Trophoblast cell (in vitro differentiated cells and primary cell): ENCODE measurements at regions not wholly inside any gene's neighbourhood (a gene's known extent, or its start where the extent isn't known, plus 50 kb on each side); places are given as distances from the start of the nearest gene placed in this dataset.

ENCODE experiments used
- DNase-seq, 2 donors: peaks; one replicate each; pipeline ENCODE4 v3.0.0-alpha.2; 2016
- H2AFZ ChIP-seq: 2 replicates; pipeline ENCODE4 v1.6.1; 2013; ENCODE audit warnings: low read length, moderate library complexity, mild to moderate bottlenecking; ENCODE audit not compliant: insufficient read depth, poor library complexity
- H2AK5ac ChIP-seq: 2 replicates; pipeline ENCODE4 v1.6.1; 2013; ENCODE audit warnings: mild to moderate bottlenecking, low read length
- H2BK120ac ChIP-seq: 2 replicates; pipeline ENCODE4 v1.6.1; 2013; ENCODE audit warnings: low read length, mild to moderate bottlenecking, moderate library complexity; ENCODE audit not compliant: insufficient read depth, poor library complexity
- H2BK12ac ChIP-seq: 2 replicates; pipeline ENCODE4 v1.6.1; 2013; ENCODE audit warnings: mild to moderate bottlenecking, low read length, moderate library complexity
- H2BK5ac ChIP-seq: 2 replicates; pipeline ENCODE4 v1.6.1; 2013; ENCODE audit warnings: low read length, low read depth, moderate library complexity, mild to moderate bottlenecking; ENCODE audit not compliant: poor library complexity
- H3K14ac ChIP-seq: 2 replicates; pipeline ENCODE4 v1.6.1; 2013; ENCODE audit warnings: mild to moderate bottlenecking, low read length
- H3K18ac ChIP-seq: 2 replicates; pipeline ENCODE4 v1.6.1; 2013; ENCODE audit warnings: mild to moderate bottlenecking, low read length
- H3K23ac ChIP-seq: 2 replicates; pipeline ENCODE4 v1.6.1; 2013; ENCODE audit warnings: low read length
- H3K27ac ChIP-seq: 2 replicates; pipeline ENCODE4 v1.5.1; 2013; ENCODE audit warnings: low read depth, mild to moderate bottlenecking, inconsistent platforms, low read length, moderate library complexity
- H3K27me3 ChIP-seq: 2 replicates; pipeline ENCODE4 v1.6.1; 2013; ENCODE audit warnings: inconsistent platforms, mild to moderate bottlenecking, low read length, moderate library complexity; ENCODE audit not compliant: insufficient read depth
- H3K36me3 ChIP-seq, 2 experiments: 1 replicate in 1 of 2; 2 replicates in 1 of 2; pipeline ENCODE4 v1.6.1; 2013; ENCODE audit warnings: low read length in 2 of 2, mild to moderate bottlenecking in 2 of 2, moderate library complexity in 1 of 2; ENCODE audit not compliant: insufficient read depth in 2 of 2, control insufficient read depth in 1 of 2
- H3K4ac ChIP-seq: 2 replicates; pipeline ENCODE4 v1.6.1; 2013; ENCODE audit warnings: low read depth, mild to moderate bottlenecking, low read length, moderate library complexity
- H3K4me1 ChIP-seq, 2 experiments: 1 replicate in 1 of 2; 2 replicates in 1 of 2; pipeline ENCODE4 v1.6.1; 2013; ENCODE audit warnings: low read length in 2 of 2, mild to moderate bottlenecking in 2 of 2, moderate library complexity in 1 of 2; ENCODE audit not compliant: insufficient read depth in 2 of 2, control insufficient read depth in 1 of 2
- H3K4me2 ChIP-seq: 2 replicates; pipeline ENCODE4 v1.6.1; 2013; ENCODE audit warnings: inconsistent platforms, mild to moderate bottlenecking, low read length, moderate library complexity
- H3K4me3 ChIP-seq: 2 replicates; pipeline ENCODE4 v1.5.1; 2013; ENCODE audit warnings: mild to moderate bottlenecking, low read depth, low read length, inconsistent platforms
- H3K79me1 ChIP-seq: one replicate; pipeline ENCODE4 v1.6.1; 2013; ENCODE audit warnings: low read length
- H3K79me2 ChIP-seq: 2 replicates; pipeline ENCODE4 v1.6.1; 2013; ENCODE audit warnings: low read length, mild to moderate bottlenecking; ENCODE audit not compliant: control insufficient read depth, insufficient read depth, poor library complexity
- H3K9ac ChIP-seq: 2 replicates; pipeline ENCODE4 v1.6.1; 2013; ENCODE audit warnings: mild to moderate bottlenecking, low read length
- H3K9me3 ChIP-seq: 2 replicates; pipeline ENCODE4 v1.6.1; 2013; ENCODE audit warnings: low read depth, mild to moderate bottlenecking, control low read depth, inconsistent platforms, low read length; ENCODE audit not compliant: insufficient read depth
- H4K12ac ChIP-seq: 2 replicates; pipeline ENCODE4 v1.6.1; 2013; ENCODE audit warnings: low read depth, mild to moderate bottlenecking, low read length, moderate library complexity
- H4K8ac ChIP-seq: 2 replicates; pipeline ENCODE4 v1.6.1; 2013; ENCODE audit warnings: low read depth, mild to moderate bottlenecking, low read length, moderate library complexity
- H4K91ac ChIP-seq: one replicate; pipeline ENCODE4 v1.6.1; 2013; ENCODE audit warnings: low read depth, mild to moderate bottlenecking, low read length, moderate library complexity
- WGBS: extraction: QIAGEN DNeasy Blood & Tissue Kit; methylation state at CpG from one replicate; pipeline ENCODE4 v1.1.7; 2013; ENCODE audit warnings: missing lambda C conversion rate; ENCODE audit not compliant: insufficient read length, insufficient coverage; ENCODE audit errors: extremely low coverage; 5-methylcytosine and 5-hydroxymethylcytosine counted together

DNA sequence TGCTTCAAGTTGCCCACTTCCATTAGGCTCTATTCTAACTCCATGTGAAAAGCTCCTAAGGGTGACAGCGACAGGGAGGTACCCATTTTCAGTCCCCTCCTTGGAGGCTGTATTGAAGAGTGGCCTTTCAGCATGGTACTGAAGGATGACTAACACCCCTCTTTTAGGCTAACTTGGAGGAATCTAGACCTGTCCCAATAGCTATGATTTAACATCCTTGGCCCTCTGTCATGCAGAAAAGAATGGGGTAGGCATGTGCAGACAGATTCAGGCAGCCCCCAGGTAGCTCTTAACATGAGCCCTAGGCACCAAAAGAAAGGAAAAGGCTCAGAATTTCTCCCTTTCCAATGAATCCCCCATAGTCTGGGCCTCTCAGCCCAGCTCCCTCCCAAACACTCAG is 89.3 kb upstream of the AMOTL1 start:
- DNase-seq: no peak
- H2AK5ac ChIP-seq: no peak overlapping the region
- no peak overlapping the region for H2BK12ac ChIP-seq
- H4K91ac ChIP-seq: no peak overlapping the region
- H4K12ac ChIP-seq: no peak overlapping the region
- no peaks in the 10 kb centered on the region for H3K9me3 ChIP-seq
- no peak overlapping the region for H3K23ac ChIP-seq
- H3K36me3 ChIP-seq: no peaks in the 10 kb centered on the region
- no peak overlapping the region for H3K4ac ChIP-seq
- H2AFZ ChIP-seq: no peak overlapping the region
- H3K9ac ChIP-seq: no peak overlapping the region
- no peak overlapping the region for H3K18ac ChIP-seq
- H3K79me2 ChIP-seq: no peaks in the 10 kb centered on the region
- H3K27ac ChIP-seq: no peak overlapping the region
- H2BK5ac ChIP-seq: no peak overlapping the region
- no peak overlapping the region for H3K14ac ChIP-seq
- no peaks in the 10 kb centered on the region for H3K27me3 ChIP-seq
- no peak overlapping the region for H3K4me3 ChIP-seq
- H4K8ac ChIP-seq: no peak overlapping the region
- H3K4me1 ChIP-seq: peaks cover 4 to 5% of the 10 kb centered on the region in 2 experiments
- H3K4me2 ChIP-seq: no peak overlapping the region
- H3K79me1 ChIP-seq: no peaks in the 10 kb centered on the region
- H2BK120ac ChIP-seq: no peak overlapping the region
- WGBS: no CpG with 5 or more reads among the region's 1 CpG

DNA sequence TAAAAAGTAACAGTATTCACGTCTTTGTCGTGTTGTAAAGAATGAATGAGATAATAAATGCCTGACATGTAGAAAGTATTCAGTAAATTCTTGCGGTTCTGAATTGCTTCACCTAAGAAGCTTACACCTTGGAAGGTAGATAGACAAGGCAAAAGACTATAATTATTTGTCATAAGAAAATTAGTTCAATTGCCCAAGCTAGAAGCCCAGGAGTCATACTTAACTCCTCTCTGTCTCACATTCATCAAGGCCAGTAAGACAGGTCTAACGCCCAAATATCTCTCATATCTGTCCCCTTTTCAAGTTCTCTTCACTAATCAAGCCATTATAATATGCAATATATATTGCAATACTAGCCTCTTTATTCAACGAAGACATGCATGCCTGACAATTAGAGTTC is 87.7 kb upstream of the AMOTL1 start:
- no peak overlapping the region for H2BK12ac ChIP-seq
- no peak overlapping the region for H3K23ac ChIP-seq
- H4K12ac ChIP-seq: no peak overlapping the region
- H3K18ac ChIP-seq: no peak overlapping the region
- H3K27me3 ChIP-seq: no peaks in the 10 kb centered on the region
- peaks cover 4 to 5% of the 10 kb centered on the region in 2 experiments for H3K4me1 ChIP-seq
- no peak overlapping the region for H2AFZ ChIP-seq
- H3K36me3 ChIP-seq: no peaks in the 10 kb centered on the region
- H4K91ac ChIP-seq: no peak overlapping the region
- H3K27ac ChIP-seq: no peak overlapping the region
- H3K14ac ChIP-seq: no peak overlapping the region
- H3K79me2 ChIP-seq: no peaks in the 10 kb centered on the region
- no peak overlapping the region for H3K4me3 ChIP-seq
- no peaks in the 10 kb centered on the region for H3K79me1 ChIP-seq
- no peaks in the 10 kb centered on the region for H3K9me3 ChIP-seq
- no peak overlapping the region for H3K4ac ChIP-seq
- peak; percentile 55 to 94 for DNase-seq
- no peak overlapping the region for H2BK120ac ChIP-seq
- no peak overlapping the region for H2BK5ac ChIP-seq
- WGBS: 100% methylated on average over 2 of the region's 5 CpGs
- no peak overlapping the region for H3K4me2 ChIP-seq
- H2AK5ac ChIP-seq: no peak overlapping the region
- H4K8ac ChIP-seq: no peak overlapping the region
- no peak overlapping the region for H3K9ac ChIP-seq

DNA sequence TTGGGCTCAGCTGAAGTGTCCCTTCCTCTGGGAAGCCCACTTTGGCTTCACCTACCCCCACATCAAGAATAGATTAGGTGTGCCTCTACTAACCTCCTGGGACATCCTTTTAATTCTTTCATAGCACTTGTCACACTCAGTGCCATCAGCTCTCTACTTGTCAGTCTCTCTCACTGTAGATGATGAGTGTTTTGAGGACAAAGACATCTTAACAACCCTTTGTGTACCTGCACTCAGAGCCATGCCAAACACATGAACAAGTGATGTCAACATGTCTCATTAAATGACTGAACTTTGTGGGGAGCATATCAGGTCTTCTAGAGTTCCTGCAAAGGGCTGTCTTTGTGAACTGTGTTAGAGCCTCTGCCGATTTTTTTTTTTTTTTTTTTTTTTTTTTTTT is 87.0 kb upstream of the AMOTL1 start:
- no peak overlapping the region for H2BK12ac ChIP-seq
- no peaks in the 10 kb centered on the region for H3K9me3 ChIP-seq
- no peak overlapping the region for H2AK5ac ChIP-seq
- no peak overlapping the region for H3K4ac ChIP-seq
- no peak overlapping the region for H2AFZ ChIP-seq
- H3K36me3 ChIP-seq: no peaks in the 10 kb centered on the region
- H3K27ac ChIP-seq: no peak overlapping the region
- H3K9ac ChIP-seq: no peak overlapping the region
- no peak overlapping the region for H4K91ac ChIP-seq
- no peak overlapping the region for H4K8ac ChIP-seq
- no peaks in the 10 kb centered on the region for H3K27me3 ChIP-seq
- H3K4me1 ChIP-seq: peaks cover 4 to 5% of the 10 kb centered on the region in 2 experiments
- H3K14ac ChIP-seq: no peak overlapping the region
- H4K12ac ChIP-seq: no peak overlapping the region
- no peak overlapping the region for H3K18ac ChIP-seq
- H3K79me1 ChIP-seq: no peaks in the 10 kb centered on the region
- no peak for DNase-seq
- no peak overlapping the region for H3K4me3 ChIP-seq
- H2BK120ac ChIP-seq: no peak overlapping the region
- H3K23ac ChIP-seq: no peak overlapping the region
- no peaks in the 10 kb centered on the region for H3K79me2 ChIP-seq
- H2BK5ac ChIP-seq: no peak overlapping the region
- WGBS: no CpG with 5 or more reads among the region's 1 CpG
- H3K4me2 ChIP-seq: no peak overlapping the region

DNA sequence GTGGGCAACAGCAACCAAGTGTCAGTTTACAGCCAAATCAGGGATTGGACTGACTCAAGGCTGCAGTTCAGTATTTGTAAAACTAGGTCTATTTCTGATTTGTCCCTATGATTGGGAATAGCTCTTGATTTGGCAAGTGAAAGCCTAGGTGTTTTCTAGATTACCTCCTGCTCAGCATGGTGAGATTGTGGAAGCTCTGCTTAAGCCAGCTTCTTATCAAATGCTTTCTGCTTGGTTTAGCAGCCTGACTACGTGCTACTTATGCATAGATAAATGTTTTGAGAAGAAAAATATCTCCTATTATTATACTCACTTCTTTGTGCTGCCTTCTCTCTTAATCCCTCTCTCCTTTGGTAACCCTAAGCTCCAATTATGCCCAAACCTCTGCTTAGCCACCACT is 86.3 kb upstream of the AMOTL1 start:
- Histone ChIP-seq H4K12ac (no peak overlapping the region), H3K79me2 (no peaks in the 10 kb centered on the region), H2AFZ (no peak overlapping the region), H3K27ac (no peak overlapping the region), H3K9me3 (no peaks in the 10 kb centered on the region), H3K36me3 (no peaks in the 10 kb centered on the region), H2BK120ac (no peak overlapping the region), H3K4me2 (no peak overlapping the region), H4K8ac (no peak overlapping the region), H3K79me1 (no peaks in the 10 kb centered on the region), H3K4ac (no peak overlapping the region), H2BK5ac (no peak overlapping the region), H3K27me3 (no peaks in the 10 kb centered on the region), H3K23ac (no peak overlapping the region), H3K9ac (no peak overlapping the region), H3K4me3 (no peak overlapping the region), H2AK5ac (no peak overlapping the region), H2BK12ac (no peak overlapping the region), H4K91ac (no peak overlapping the region), H3K4me1 (peaks cover 4 to 5% of the 10 kb centered on the region in 2 experiments), H3K18ac (no peak overlapping the region), H3K14ac (no peak overlapping the region)
- no peak for DNase-seq
- no CpG with 5 or more reads among the region's 1 CpG for WGBS
